HG03575 (cell line): ENCODE measurements at regions not wholly inside any gene's neighbourhood (a gene's known extent, or its start where the extent isn't known, plus 50 kb on each side); places are given as distances from the start of the nearest gene placed in this dataset.

Experiments
- ATAC-seq: cut with Tn5 transposase; IDR thresholded peaks from one replicate; pipeline ENCODE4 v1.9.1; 2021; ENCODE audit not compliant: unreplicated experiment, insufficient number of reproducible peaks, low FRiP score; ENCODE audit errors: extremely low read depth

- no peak for ATAC-seq
These were observed 192.2 kb downstream of the TENT4A start for GRCh38 chr5:6905423-6905822.

- ATAC-seq, result no peak
These were observed 192.7 kb downstream of the TENT4A start for GRCh38 chr5:6905883-6906282.

- ATAC-seq, result no peak
These were observed 194.2 kb downstream of the TENT4A start for GRCh38 chr5:6907320-6907918.

- ATAC-seq, result no peak
These were observed 196.7 kb downstream of the TENT4A start for GRCh38 chr5:6909901-6910300.

GRCh38 chr5:6910950-6911349 lies 197.7 kb downstream of the TENT4A start:
- ATAC-seq, result no peak

- no peak for ATAC-seq
These were observed 201.1 kb downstream of the TENT4A start for GRCh38 chr5:6914347-6914746.

- no peak for ATAC-seq
These were observed 202.3 kb downstream of the TENT4A start for GRCh38 chr5:6915574-6915973.

- ATAC-seq, result no peak
These were observed 205.0 kb downstream of the TENT4A start for GRCh38 chr5:6918255-6918654.

GRCh38 chr5:6920628-6921256 lies 207.5 kb downstream of the TENT4A start:
- ATAC-seq, result no peak

GRCh38 chr5:6926491-6927038 lies 213.3 kb downstream of the TENT4A start:
- ATAC-seq, result no peak

GRCh38 chr5:6936031-6936430 lies 222.8 kb downstream of the TENT4A start:
- no peak for ATAC-seq

GRCh38 chr5:6937677-6938076 lies 224.4 kb downstream of the TENT4A start:
- no peak for ATAC-seq

- no peak for ATAC-seq
These were observed 228.4 kb downstream of the TENT4A start for GRCh38 chr5:6941631-6942030.

- ATAC-seq, result no peak
These were observed 230.2 kb downstream of the TENT4A start for GRCh38 chr5:6943197-6944112.

GRCh38 chr5:6948562-6948961 lies 235.3 kb downstream of the TENT4A start:
- ATAC-seq, result no peak

- ATAC-seq, result no peak
These were observed 236.0 kb downstream of the TENT4A start for GRCh38 chr5:6949230-6949629.

GRCh38 chr5:6950250-6950649 lies 237.0 kb downstream of the TENT4A start:
- no peak for ATAC-seq

- no peak for ATAC-seq
These were observed 237.6 kb downstream of the TENT4A start for GRCh38 chr5:6950860-6951259.

- ATAC-seq, result no peak
These were observed 247.9 kb downstream of the TENT4A start for GRCh38 chr5:6961123-6961522.
